ENCODE measurements at regions not wholly inside any gene's neighbourhood (a gene's known extent, or its start where the extent isn't known, plus 50 kb on each side); places are given as distances from the start of the nearest gene placed in this dataset.

DNA sequence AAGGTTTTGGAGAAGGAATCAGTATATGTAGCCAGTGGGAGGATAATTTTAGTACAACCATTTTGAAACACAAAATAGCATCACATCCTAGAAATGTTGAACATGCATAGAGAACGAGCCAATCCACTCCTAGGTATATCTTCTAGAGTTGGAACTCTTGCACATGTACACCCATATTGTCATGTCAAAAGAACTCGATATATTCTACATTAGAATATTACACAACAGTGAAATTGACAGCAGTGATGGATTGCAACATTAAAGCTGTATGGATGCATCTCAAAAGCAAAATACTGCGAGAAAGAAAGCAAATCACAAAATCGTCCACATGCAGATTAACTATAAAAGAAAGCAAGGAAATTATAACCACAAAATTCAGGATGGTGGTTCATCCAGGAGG lies 159.3 kb upstream of the NEBL start:
- TF ChIP-seq TAF1 (IDR thresholded peaks at IDR 0.05; ENCODE audit: low read depth) (no peak), CREB1 (IDR thresholded peaks at IDR 0.05; ENCODE audit: low read depth) (no peak), CEBPB (IDR thresholded peaks at IDR 0.05) (no peak)

All from Ishikawa (cell line).